K562 (cell line): ENCODE measurements at regions not wholly inside any gene's neighbourhood (a gene's known extent, or its start where the extent isn't known, plus 50 kb on each side); places are given as distances from the start of the nearest gene placed in this dataset.

Experiments used
- ATAC-seq: fragments of 200-7000 bp; cut with Tn5 transposase; 3 replicates; pipeline ENCODE4 v1.9.1; 2020; ENCODE audit warnings: moderate library complexity
- BruUV-seq: library from RNA; stranded (reverse); fragments of 400-500 nt; replicated peaks from 2 replicates; lab custom pipeline; 2021; lab: Mats Ljungman, UMichigan
- CTCF ChIA-PET: fragments of 300-600 bp; formaldehyde crosslinking; extraction: SDS; loops from one replicate; lab custom pipeline; 2021; ENCODE audit warnings: low intra/inter-chr PET ratio; lab: Yijun Ruan, JAX
- POLR2A ChIA-PET: fragments of 300-600, 350-650 bp; sonication (Branson Sonifier 250); formaldehyde crosslinking; extraction: SDS; loops from one replicate; lab custom pipeline; 2021; ENCODE audit warnings: antibody characterized with exemption, inconsistent platforms; lab: Yijun Ruan, JAX
- DNase-seq, 4 experiments: peaks; one replicate each; pipeline versions ENCODE4 v3.0.0 to v3.0.0-alpha.2; 2011 to 2018; ENCODE audit warnings: low spot score in 3 of 4, mixed read lengths in 3 of 4; ENCODE audit errors: extremely low read depth in 1 of 4
- FAIRE-seq: peaks from 2 replicates; lab custom pipeline; 2011; peaks lifted over from hg19 to GRCh38; lab: Jason Lieb, UNC
- H2AFZ ChIP-seq: 2 replicates; pipeline ENCODE4 v1.6.0; 2011; ENCODE audit warnings: low read depth, low read length, control low read depth, inconsistent platforms
- H3K27ac ChIP-seq: fragments of 200-600 bp; 3 replicates; pipeline ENCODE4 v1.8.0; 2011; ENCODE audit warnings: low read depth, mild to moderate bottlenecking, control low read depth, inconsistent platforms, low read length, moderate library complexity, mixed read lengths; ENCODE audit errors: extremely low read depth
- H3K27me3 ChIP-seq, 2 experiments: fragments of 300-600 bp in 1 of 2; 2 replicates in 1 of 2; 3 replicates in 1 of 2; pipeline versions ENCODE4 v1.6.0 to v1.8.0; 2011; ENCODE audit warnings: inconsistent platforms in 2 of 2, low read length in 2 of 2, mild to moderate bottlenecking in 1 of 2, mixed read lengths in 1 of 2, moderate library complexity in 1 of 2; ENCODE audit not compliant: control insufficient read depth in 2 of 2, insufficient read depth in 2 of 2
- H3K36me3 ChIP-seq: fragments of 300-600 bp; 3 replicates; pipeline ENCODE4 v1.8.0; 2011; ENCODE audit warnings: mild to moderate bottlenecking, low read length, inconsistent platforms; ENCODE audit not compliant: control insufficient read depth, insufficient read depth
- H3K4me1 ChIP-seq, 2 experiments: fragments of 200-600 bp in 1 of 2; replicated peaks in 1 of 2; 2 replicates in 1 of 2; 3 replicates in 1 of 2; pipeline versions ENCODE4 v1.5.1 to v1.8.0; 2011; ENCODE audit warnings: inconsistent platforms in 2 of 2, low read length in 2 of 2, mild to moderate bottlenecking in 1 of 2, mixed read lengths in 1 of 2, moderate library complexity in 1 of 2; ENCODE audit not compliant: control insufficient read depth in 2 of 2, insufficient read depth in 2 of 2
- H3K4me2 ChIP-seq: 2 replicates; pipeline ENCODE4 v1.6.1; 2011; ENCODE audit warnings: low read length, control low read depth, inconsistent platforms, mixed read lengths; ENCODE audit not compliant: insufficient read depth
- H3K4me3 ChIP-seq: fragments of 200-600 bp; sonication (generic), shearing (Covaris generic); 2 replicates; pipeline ENCODE4 v1.5.1; 2016; ENCODE audit warnings: control low read depth, inconsistent platforms
- H3K79me2 ChIP-seq: fragments of 200-600 bp; 3 replicates; pipeline ENCODE4 v1.8.0; 2011; ENCODE audit warnings: low read length, inconsistent platforms; ENCODE audit not compliant: control insufficient read depth, insufficient read depth
- H3K9ac ChIP-seq, 2 experiments: 2 replicates each; pipeline versions ENCODE4 v1.6.0 to v1.6.1; 2011; ENCODE audit warnings: low read depth in 2 of 2, low read length in 2 of 2, control low read depth in 1 of 2, inconsistent platforms in 1 of 2, mild to moderate bottlenecking in 1 of 2, mixed read lengths in 1 of 2; ENCODE audit not compliant: insufficient read depth in 1 of 2
- H3K9me1 ChIP-seq: one replicate; pipeline ENCODE4 v1.6.0; 2011; ENCODE audit warnings: inconsistent platforms, mild to moderate bottlenecking, low read length, moderate library complexity; ENCODE audit not compliant: control insufficient read depth, insufficient read depth
- H3K9me3 ChIP-seq: replicated peaks from 2 replicates; pipeline ENCODE4 v1.5.1; 2011; ENCODE audit warnings: low read depth, low read length, inconsistent platforms; ENCODE audit not compliant: control insufficient read depth, insufficient read depth
- H4K20me1 ChIP-seq: replicated peaks from 2 replicates; pipeline ENCODE4 v1.6.1; 2011; ENCODE audit warnings: low read length, inconsistent platforms, mixed read lengths; ENCODE audit not compliant: control insufficient read depth, insufficient read depth
- COPS2 ChIP-seq: fragments of 450-650 bp; conservative IDR thresholded peaks from 2 replicates; pipeline ENCODE4 v1.6.1; 2016; ENCODE audit warnings: mild to moderate bottlenecking, moderate library complexity
- HDAC8 ChIP-seq: fragments of 450-650 bp; IDR thresholded peaks from 2 replicates; pipeline ENCODE4 v1.6.1; 2016; ENCODE audit warnings: mild to moderate bottlenecking, missing genetic modification characterization, moderate library complexity, missing compliant biosample characterization
- HSF4 ChIP-seq: fragments of 250-450 bp; sonication (Bioruptor Pico); IDR thresholded peaks from 2 replicates; pipeline ENCODE4 v2.1.2; 2022; ENCODE audit warnings: mild to moderate bottlenecking, moderate library complexity, borderline replicate concordance
- MTA1 ChIP-seq: fragments of 450-650 bp; IDR thresholded peaks from 2 replicates; pipeline ENCODE4 v1.6.1; 2017; ENCODE audit warnings: borderline replicate concordance
- NR4A1 ChIP-seq, 2 experiments: fragments of 250-450 bp in 1 of 2; fragments of 450-650 bp in 1 of 2; sonication (Bioruptor Pico) in 1 of 2; IDR thresholded peaks; 2 replicates each; pipeline versions ENCODE4 v1.4.0 to v1.6.1; 2016 to 2020; ENCODE audit warnings: mild to moderate bottlenecking in 2 of 2, missing compliant biosample characterization in 1 of 2, missing genetic modification characterization in 1 of 2, moderate library complexity in 1 of 2
- SMARCE1 ChIP-seq: fragments of 450-650 bp; IDR thresholded peaks from 2 replicates; pipeline ENCODE4 v1.7.1; 2016; ENCODE audit warnings: mild to moderate bottlenecking
- ZNF282 ChIP-seq: sonication (generic); formaldehyde crosslinking; IDR thresholded peaks from 2 replicates; pipeline ENCODE4 v1.8.1; 2023; ENCODE audit warnings: missing genetic modification reagents
- whole genome bisulfite sequencing: fragments of 100-300 bp; shearing (Covaris generic); methylation state at CpG from one replicate; pipeline ENCODE4 v1.1.6; 2016; ENCODE audit warnings: low coverage, mixed read lengths; ENCODE audit not compliant: insufficient coverage; ENCODE audit errors: missing lambda C conversion rate; 5-methylcytosine and 5-hydroxymethylcytosine counted together
- in situ Hi-C: fragments of 300-500 bp; cut with MboI; formaldehyde crosslinking; loops from 4 replicates; pipeline ENCODE4 v1.15.0; 2018; ENCODE audit warnings: inconsistent platforms, mixed read lengths
- intact Hi-C: fragments of 100-400 bp; cut with micrococcal nuclease; formaldehyde crosslinking; loops from 2 replicates; pipeline ENCODE4 v1.14.2; 2022
- TF ChIP-seq, protein P1 (sequence below): fragments of 200-800 bp; sonication (Bioruptor generic); IDR thresholded peaks from 2 replicates; pipeline ENCODE4 v1.6.1; 2017; ENCODE audit warnings: missing genetic modification characterization, missing compliant biosample characterization

- Histone ChIP-seq H3K4me2 (no peak overlapping the region), H3K27ac (no peak overlapping the region), H3K4me1 (no peaks in the 10 kb centered on the region), H4K20me1 (no peaks in the 10 kb centered on the region), H3K79me2 (no peaks in the 10 kb centered on the region), H3K27me3 (no peaks in the 10 kb centered on the region), H3K9ac (no peak overlapping the region), H3K9me3 (no peaks in the 10 kb centered on the region), H3K9me1 (no peaks in the 10 kb centered on the region), H3K4me3 (no peak overlapping the region), H3K36me3 (no peaks in the 10 kb centered on the region), H2AFZ (no peak overlapping the region)
- BruUV-seq, result no TSS peak
- POLR2A ChIA-PET, result no interaction called here
- CTCF ChIA-PET, result no interaction called here
- ATAC-seq (no peak), DNase-seq (no peak), FAIRE-seq (no peak)
- in situ Hi-C loops, result no loop called here
- 0% methylated on average over 3 of the region's 3 CpGs for WGBS
- intact Hi-C loops, result no loop called here
- TF ChIP-seq HSF4 (no peak), HDAC8 (no peak), MTA1 (no peak), SMARCE1 (no peak)
These were observed 403.7 kb upstream of the ZNF608 start for GRCh38 chr5:125150041-125150669.

- Histone ChIP-seq H3K4me3 (no peak overlapping the region), H3K9ac (no peak overlapping the region), H3K27me3 (no peaks in the 10 kb centered on the region), H3K79me2 (no peaks in the 10 kb centered on the region), H3K9me3 (no peaks in the 10 kb centered on the region), H3K4me1 (no peaks in the 10 kb centered on the region), H3K9me1 (no peaks in the 10 kb centered on the region), H3K4me2 (no peak overlapping the region), H2AFZ (no peak overlapping the region), H3K36me3 (no peaks in the 10 kb centered on the region), H3K27ac (no peak overlapping the region), H4K20me1 (no peaks in the 10 kb centered on the region)
- DNase-seq (no peak), FAIRE-seq (no peak), ATAC-seq (no peak)
- in situ Hi-C loops (no loop called here), intact Hi-C loops (no loop called here)
- 0% methylated on average over 4 of the region's 4 CpGs for WGBS
- ChIA-PET CTCF (no interaction called here), POLR2A (no interaction called here)
- no peak for TF ChIP-seq COPS2
- TF ChIP-seq, protein P1, sequence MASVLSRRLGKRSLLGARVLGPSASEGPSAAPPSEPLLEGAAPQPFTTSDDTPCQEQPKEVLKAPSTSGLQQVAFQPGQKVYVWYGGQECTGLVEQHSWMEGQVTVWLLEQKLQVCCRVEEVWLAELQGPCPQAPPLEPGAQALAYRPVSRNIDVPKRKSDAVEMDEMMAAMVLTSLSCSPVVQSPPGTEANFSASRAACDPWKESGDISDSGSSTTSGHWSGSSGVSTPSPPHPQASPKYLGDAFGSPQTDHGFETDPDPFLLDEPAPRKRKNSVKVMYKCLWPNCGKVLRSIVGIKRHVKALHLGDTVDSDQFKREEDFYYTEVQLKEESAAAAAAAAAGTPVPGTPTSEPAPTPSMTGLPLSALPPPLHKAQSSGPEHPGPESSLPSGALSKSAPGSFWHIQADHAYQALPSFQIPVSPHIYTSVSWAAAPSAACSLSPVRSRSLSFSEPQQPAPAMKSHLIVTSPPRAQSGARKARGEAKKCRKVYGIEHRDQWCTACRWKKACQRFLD (CRISPR knock-in tag), result no peak
- TF ChIP-seq NR4A1 (CRISPR knock-in tag; IDR thresholded peaks at IDR 0.05), result no peak
- TF ChIP-seq NR4A1 (tag; IDR thresholded peaks at IDR 0.05), result no peak
- TF ChIP-seq ZNF282 (CRISPR knock-in tag), result no peak
- no TSS peak for BruUV-seq
These were observed 404.9 kb upstream of the ZNF608 start for GRCh38 chr5:125151150-125151900.
